GM18507 (cell line): ENCODE measurements at regions not wholly inside any gene's neighbourhood (a gene's known extent, or its start where the extent isn't known, plus 50 kb on each side); places are given as distances from the start of the nearest gene placed in this dataset.
"Not testable (repeated sequence)": the region's sequence is repeated elsewhere in the genome, so short reads cannot be mapped to it uniquely, and the experiment has no call there.

Experiments used
- DNase-seq: peaks from one replicate; pipeline ENCODE4 v3.0.0; 2011; ENCODE audit warnings: low read depth; ENCODE audit not compliant: insufficient read length; ENCODE audit errors: extremely low spot score
- FAIRE-seq: peaks from 2 replicates; lab custom pipeline; 2011; peaks lifted over from hg19 to GRCh38; lab: Jason Lieb, UNC

- DNase-seq, FAIRE-seq: not testable (repeated sequence)
Observed at GRCh38 chr5:54377339-54377738, 67.0 kb upstream of the ARL15 start.

GRCh38 chr5:54370982-54371381, 60.6 kb upstream of the ARL15 start:
- FAIRE-seq: no peak
- no peak for DNase-seq

- FAIRE-seq: no peak
- no peak for DNase-seq
Observed at GRCh38 chr5:54367844-54368243, 57.5 kb upstream of the ARL15 start.

- FAIRE-seq (no peak), DNase-seq (no peak)
Observed at GRCh38 chr5:54366707-54367106, 56.3 kb upstream of the ARL15 start.

GRCh38 chr5:54363669-54364068, 53.3 kb upstream of the ARL15 start:
- DNase-seq: no peak

GRCh38 chr5:54362992-54363625, 52.7 kb upstream of the ARL15 start:
- no peak for DNase-seq
- FAIRE-seq: no peak

More at GRCh38 chr5:54363669-54364068, 53.3 kb upstream of the ARL15 start:
- FAIRE-seq: no peak

- DNase-seq: no peak
Observed at GRCh38 chr5:54362434-54362833, 52.1 kb upstream of the ARL15 start.

GRCh38 chr5:54361691-54362411, 51.5 kb upstream of the ARL15 start:
- no peak for DNase-seq
- no peak for FAIRE-seq

More at GRCh38 chr5:54362434-54362833, 52.1 kb upstream of the ARL15 start:
- no peak for FAIRE-seq

GRCh38 chr5:54360925-54361662, 50.7 kb upstream of the ARL15 start:
- no peak for DNase-seq
- FAIRE-seq: no peak
